ENCODE measurements at regions not wholly inside any gene's neighbourhood (a gene's known extent, or its start where the extent isn't known, plus 50 kb on each side); places are given as distances from the start of the nearest gene placed in this dataset.
"Not testable (repeated sequence)": the region's sequence is repeated elsewhere in the genome, so short reads cannot be mapped to it uniquely, and the experiment has no call there.

DNA sequence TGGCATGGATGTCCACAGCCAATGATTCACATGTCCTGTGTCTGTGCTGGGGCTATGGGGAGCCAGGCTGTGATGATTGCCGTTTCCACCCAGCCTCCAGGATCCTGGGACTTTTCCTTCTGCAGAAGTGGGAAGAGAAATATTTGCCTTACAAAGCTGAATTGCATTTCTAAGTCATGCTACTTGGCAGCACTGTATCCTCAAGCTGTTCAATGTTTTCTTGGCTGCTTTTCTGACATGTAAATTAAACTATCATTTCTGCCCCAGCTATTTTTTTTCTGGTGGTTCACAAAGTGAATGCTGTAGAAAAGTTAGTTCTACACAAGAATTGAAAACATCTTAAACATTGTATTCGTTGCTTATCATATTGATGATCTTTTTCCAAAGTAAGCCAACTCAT, 51.9 kb upstream of the TCERG1L start:
- no peak for DNase-seq

- no peak for DNase-seq
These were observed 60.0 kb upstream of the TCERG1L start for GRCh38 chr10:131371571-131371970.

GRCh38 chr10:131381576-131381975, 70.1 kb upstream of the TCERG1L start:
- no peak for DNase-seq

GRCh38 chr10:131385161-131385872, 73.8 kb upstream of the TCERG1L start:
- DNase-seq, result not testable (repeated sequence)

GRCh38 chr10:131387018-131387529, 75.6 kb upstream of the TCERG1L start:
- no peak for DNase-seq

GRCh38 chr10:131391936-131392335, 80.4 kb upstream of the TCERG1L start:
- DNase-seq, result no peak

DNA sequence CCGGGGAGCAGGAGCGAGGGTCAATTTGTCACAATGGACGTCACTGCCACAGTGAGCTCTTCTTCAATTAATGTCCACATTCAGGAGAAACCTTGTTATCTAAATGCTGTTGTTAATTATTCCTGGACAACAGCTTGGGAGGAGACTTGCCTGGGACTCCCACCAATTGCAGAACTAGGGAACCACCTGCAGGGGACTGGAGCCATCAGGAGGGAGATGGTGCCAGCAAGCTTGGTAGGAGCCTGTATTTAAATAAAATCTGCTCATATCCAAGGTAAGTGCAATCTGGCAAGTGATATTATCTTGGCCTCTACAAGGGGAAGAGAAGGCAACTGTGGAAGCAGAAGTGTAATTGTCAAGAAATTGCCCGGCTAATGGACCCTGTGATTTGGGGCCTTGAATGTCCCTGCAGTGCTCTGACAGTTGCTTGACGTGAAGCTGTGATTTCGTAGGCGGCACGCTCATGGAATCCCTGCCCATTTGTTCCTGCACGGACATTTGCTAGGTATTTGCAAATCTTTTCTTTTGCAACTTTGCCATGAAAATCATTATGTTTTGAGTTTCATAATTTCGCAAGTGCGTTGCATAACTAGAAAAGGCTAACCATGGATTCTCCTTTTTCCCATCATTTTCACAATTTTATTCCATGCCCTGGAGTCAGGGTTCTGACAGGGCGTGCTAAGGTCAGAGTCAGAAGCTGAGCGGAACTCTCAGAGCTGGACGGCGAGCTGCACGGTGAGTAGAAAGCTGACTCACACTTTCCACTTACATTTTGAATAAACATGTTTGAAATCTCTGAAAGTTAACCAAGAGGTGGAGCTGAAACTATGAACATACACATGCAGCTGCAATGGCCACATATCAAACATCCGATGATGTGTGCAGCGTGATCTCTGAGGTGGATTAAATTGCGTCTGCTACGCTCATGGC, 84.9 kb upstream of the TCERG1L start:
- no peak for DNase-seq

DNA sequence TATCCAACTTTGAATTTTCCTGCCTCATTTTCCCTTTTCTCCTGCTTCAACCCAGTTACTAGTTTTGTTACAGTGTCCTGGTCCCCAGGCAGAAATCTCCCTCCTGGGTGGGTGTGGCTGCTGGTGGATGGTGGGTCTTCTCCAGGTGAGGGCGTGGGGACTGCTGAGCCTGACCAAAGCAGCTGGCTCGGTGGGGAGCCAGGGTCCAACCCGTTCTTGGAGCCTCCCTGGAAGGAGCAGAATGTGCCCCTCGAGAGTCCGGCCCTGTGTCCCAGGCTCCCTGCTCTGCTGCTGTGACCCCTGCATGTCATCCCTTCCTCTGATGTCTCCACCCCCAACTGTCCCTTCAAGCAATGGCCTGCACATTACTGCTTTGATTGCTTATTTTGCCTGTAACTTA, 86.6 kb upstream of the TCERG1L start:
- no peak for DNase-seq

- no peak for DNase-seq
These were observed 88.5 kb upstream of the TCERG1L start for GRCh38 chr10:131399981-131400380.

GRCh38 chr10:131400513-131400912, 89.0 kb upstream of the TCERG1L start:
- no peak for DNase-seq

GRCh38 chr10:131402771-131403650, 91.5 kb upstream of the TCERG1L start:
- no peak for DNase-seq

DNA sequence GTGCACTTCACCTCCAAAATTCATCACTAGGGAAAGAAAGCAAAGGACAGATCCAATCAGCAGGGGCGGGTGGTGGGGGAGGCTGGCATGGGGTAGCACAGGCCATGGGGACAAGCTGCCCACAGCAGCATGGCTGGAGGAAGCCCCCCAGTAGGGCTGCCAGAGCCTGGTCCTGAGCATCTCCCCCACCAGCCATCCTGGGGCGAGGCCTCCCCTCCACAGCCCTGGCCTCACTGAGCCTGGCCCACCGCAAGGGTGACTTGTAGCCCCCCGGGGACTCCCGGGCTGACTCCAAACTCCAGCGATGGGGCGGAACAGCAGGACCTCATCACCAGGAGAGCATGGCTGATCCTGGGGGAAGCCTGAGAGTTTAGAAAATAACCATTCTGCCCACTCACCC, 92.4 kb upstream of the TCERG1L start:
- DNase-seq, result no peak

- DNase-seq, result no peak
These were observed 93.4 kb upstream of the TCERG1L start for GRCh38 chr10:131404886-131405285.

DNA sequence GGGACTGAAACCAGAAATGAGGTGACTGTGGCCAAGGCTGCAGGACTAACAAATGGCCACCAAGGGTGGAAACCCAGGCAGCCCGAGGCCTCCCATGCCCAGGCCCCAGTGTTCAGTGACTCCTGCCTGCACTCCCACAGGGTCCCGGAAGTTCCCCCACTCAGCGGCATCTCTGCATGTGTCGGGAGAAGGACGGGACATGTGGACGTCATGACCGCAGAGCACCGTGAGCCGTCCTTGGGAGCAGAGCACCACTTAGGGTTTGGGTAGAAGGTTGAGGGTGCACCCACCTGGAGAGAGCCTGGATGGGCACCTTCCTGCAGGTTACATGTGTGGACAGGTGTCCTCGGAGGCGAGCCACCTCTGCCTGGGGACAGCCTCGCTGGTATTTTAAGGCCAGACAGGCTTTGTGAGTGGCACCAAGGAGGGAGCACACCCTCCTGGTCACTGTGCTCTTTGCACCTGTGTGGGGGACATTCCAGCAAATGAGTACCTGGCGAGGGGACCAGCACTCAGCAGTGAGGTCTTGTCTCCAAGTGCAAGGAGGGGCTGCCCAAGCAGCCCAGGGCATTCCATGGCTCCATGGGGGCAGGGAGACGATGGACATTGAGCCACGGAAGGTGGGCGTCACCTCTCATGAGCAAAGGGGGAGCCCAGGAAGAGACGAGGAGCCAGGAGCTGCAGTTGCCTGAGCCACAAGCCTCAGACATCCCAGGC, 95.3 kb upstream of the TCERG1L start:
- no peak for DNase-seq

GRCh38 chr10:131418681-131419080, 107.2 kb upstream of the TCERG1L start:
- DNase-seq, result no peak

DNA sequence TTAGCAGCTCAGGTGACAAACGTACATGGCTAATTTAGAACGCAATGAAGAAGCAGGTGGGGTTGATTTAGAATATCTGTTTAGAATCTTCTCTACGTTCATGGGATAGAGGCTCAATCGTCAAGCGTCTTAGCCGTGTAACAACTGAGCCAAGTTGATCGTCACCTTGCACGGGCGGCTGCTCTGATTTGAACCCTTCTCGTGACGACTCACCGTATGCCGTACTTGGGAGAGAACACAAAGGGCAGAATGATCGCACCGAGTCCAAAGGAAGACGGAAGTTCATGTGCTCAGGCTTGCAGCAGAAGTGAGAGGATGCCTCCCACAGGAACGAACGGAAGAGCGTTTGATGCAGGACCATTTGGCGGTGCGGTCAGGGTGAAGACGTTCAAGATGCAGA, 108.3 kb upstream of the TCERG1L start:
- no peak for DNase-seq

GRCh38 chr10:131420867-131421266, 109.3 kb upstream of the TCERG1L start:
- no peak for DNase-seq

- no peak for DNase-seq
These were observed 109.9 kb upstream of the TCERG1L start for GRCh38 chr10:131421381-131421780.

GRCh38 chr10:131422731-131423130, 111.2 kb upstream of the TCERG1L start:
- no peak for DNase-seq

DNA sequence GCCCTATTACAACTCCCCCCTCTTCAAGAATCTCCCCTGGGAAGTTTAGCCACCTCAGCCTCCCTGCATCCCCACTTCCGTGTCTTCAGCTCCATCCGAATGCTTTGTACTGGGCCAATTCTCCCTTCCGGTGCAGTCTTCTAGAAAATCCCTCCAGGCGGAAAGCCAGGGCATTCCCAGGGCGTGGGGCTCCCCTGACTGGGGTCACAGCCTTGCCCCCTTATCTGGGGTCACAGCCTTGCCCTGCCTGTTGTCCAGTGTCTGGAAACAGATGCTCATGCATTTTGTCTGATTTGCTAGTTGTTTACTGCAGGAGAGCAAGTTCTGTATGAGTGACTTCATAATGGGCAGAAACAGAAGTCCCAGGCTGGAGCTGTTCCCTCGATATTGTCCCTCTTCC, 112.5 kb upstream of the TCERG1L start:
- no peak for DNase-seq

DNA sequence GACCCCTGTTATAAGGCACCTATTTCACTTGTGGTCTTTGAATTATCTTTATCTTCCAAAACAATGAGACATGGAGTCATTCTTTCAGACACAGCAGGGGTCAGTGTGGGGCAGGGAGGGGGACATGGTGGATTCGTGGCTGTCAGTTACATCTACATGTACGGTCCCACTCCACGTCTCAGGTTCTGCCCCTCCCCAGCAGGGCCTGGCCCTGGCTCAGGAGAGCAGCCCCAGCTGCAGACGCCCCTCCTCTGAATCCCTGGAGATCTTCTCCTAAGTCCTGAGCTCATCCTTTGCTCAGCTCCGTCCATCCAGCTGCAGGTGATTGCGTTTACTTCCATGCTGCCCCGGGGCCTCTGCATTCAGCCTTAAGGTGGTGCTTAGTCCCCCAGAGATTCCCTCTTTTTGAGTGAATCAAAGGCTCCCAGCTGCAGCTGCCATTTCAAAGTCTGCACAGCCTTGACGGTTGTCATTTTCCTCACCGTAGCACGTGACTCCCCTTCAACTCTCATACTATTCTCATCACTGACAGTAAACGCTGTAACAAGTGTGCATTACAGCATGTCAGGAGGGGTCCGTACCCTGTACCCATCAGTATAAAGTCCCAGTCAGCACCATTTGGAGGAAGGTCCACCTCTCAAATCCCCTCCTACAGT, 113.4 kb upstream of the TCERG1L start:
- DNase-seq, result no peak
